ENCODE measurements at regions not wholly inside any gene's neighbourhood (a gene's known extent, or its start where the extent isn't known, plus 50 kb on each side); places are given as distances from the start of the nearest gene placed in this dataset.

DNA sequence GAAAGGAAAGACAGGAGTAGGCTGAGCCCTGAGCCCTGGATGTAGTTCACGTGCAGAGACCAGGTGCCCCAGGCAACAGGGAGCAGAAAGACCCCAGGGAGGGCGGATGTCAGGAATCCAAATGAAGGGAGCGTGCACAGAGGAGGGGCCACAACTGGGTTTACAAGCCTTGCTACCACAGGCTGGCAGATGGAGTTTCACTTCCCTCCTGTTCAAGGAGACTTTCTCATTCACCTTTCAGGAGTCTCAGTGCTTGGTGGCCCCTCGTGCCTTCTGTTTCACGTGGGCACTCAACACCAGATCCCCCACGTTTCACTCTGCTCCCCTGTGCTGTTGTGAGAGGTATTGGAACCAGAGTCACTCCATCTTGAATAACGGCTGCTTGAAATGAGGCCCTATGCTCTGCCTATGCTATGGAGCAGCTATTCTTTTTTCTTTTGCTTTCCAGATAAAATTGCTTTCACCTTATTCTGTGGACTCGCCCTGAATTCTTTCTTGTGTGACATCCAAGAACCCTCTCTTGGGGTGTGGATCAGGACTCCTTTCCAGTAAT is 601.4 kb upstream of the IGFBP3 start (continued):
- TF ChIP-seq, protein P1, sequence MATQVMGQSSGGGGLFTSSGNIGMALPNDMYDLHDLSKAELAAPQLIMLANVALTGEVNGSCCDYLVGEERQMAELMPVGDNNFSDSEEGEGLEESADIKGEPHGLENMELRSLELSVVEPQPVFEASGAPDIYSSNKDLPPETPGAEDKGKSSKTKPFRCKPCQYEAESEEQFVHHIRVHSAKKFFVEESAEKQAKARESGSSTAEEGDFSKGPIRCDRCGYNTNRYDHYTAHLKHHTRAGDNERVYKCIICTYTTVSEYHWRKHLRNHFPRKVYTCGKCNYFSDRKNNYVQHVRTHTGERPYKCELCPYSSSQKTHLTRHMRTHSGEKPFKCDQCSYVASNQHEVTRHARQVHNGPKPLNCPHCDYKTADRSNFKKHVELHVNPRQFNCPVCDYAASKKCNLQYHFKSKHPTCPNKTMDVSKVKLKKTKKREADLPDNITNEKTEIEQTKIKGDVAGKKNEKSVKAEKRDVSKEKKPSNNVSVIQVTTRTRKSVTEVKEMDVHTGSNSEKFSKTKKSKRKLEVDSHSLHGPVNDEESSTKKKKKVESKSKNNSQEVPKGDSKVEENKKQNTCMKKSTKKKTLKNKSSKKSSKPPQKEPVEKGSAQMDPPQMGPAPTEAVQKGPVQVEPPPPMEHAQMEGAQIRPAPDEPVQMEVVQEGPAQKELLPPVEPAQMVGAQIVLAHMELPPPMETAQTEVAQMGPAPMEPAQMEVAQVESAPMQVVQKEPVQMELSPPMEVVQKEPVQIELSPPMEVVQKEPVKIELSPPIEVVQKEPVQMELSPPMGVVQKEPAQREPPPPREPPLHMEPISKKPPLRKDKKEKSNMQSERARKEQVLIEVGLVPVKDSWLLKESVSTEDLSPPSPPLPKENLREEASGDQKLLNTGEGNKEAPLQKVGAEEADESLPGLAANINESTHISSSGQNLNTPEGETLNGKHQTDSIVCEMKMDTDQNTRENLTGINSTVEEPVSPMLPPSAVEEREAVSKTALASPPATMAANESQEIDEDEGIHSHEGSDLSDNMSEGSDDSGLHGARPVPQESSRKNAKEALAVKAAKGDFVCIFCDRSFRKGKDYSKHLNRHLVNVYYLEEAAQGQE (IDR thresholded peaks at IDR 0.05; ENCODE audit: low read depth, low read length) = no peak
- TF ChIP-seq ZZZ3 (IDR thresholded peaks at IDR 0.05; ENCODE audit: control insufficient read depth, insufficient read length, low read depth) (no peak), ZBED1 (IDR thresholded peaks at IDR 0.05; ENCODE audit: borderline replicate concordance) (no peak), POLR2A (IDR thresholded peaks at IDR 0.05; ENCODE audit: low read depth, low read length) (no peak), ZNF384 (IDR thresholded peaks at IDR 0.05; ENCODE audit: borderline replicate concordance, low read depth, low read length) (no peak), SPI1 (IDR thresholded peaks at IDR 0.05; ENCODE audit: borderline replicate concordance, insufficient read depth, low read depth, low read length) (peak; percentile 80), EGR1 (IDR thresholded peaks at IDR 0.05; ENCODE audit: borderline replicate concordance in 1 of 2, low read depth in 2 of 2, low read length in 2 of 2) (no peak), ZSCAN29 (IDR thresholded peaks at IDR 0.05) (no peak), DPF2 (IDR thresholded peaks at IDR 0.05) (0 out of 2 replicates have a peak, but pooled peaks have one; percentile 25), CREM (IDR thresholded peaks at IDR 0.05; ENCODE audit: low read depth) (no peak), WRNIP1 (IDR thresholded peaks at IDR 0.05; ENCODE audit: borderline replicate concordance, low read depth, low read length) (no peak), ESRRA (IDR thresholded peaks at IDR 0.05; ENCODE audit: low read length) (no peak), IKZF1 (conservative IDR thresholded peaks at IDR 0.05) (peak; percentile 43), ZNF207 (IDR thresholded peaks at IDR 0.05; ENCODE audit: borderline replicate concordance) (no peak), GATAD2B (conservative IDR thresholded peaks at IDR 0.05; ENCODE audit: low read depth) (peak; percentile 64; the same call in 1 of the 2 replicates)
- TF ChIP-seq, protein P2, sequence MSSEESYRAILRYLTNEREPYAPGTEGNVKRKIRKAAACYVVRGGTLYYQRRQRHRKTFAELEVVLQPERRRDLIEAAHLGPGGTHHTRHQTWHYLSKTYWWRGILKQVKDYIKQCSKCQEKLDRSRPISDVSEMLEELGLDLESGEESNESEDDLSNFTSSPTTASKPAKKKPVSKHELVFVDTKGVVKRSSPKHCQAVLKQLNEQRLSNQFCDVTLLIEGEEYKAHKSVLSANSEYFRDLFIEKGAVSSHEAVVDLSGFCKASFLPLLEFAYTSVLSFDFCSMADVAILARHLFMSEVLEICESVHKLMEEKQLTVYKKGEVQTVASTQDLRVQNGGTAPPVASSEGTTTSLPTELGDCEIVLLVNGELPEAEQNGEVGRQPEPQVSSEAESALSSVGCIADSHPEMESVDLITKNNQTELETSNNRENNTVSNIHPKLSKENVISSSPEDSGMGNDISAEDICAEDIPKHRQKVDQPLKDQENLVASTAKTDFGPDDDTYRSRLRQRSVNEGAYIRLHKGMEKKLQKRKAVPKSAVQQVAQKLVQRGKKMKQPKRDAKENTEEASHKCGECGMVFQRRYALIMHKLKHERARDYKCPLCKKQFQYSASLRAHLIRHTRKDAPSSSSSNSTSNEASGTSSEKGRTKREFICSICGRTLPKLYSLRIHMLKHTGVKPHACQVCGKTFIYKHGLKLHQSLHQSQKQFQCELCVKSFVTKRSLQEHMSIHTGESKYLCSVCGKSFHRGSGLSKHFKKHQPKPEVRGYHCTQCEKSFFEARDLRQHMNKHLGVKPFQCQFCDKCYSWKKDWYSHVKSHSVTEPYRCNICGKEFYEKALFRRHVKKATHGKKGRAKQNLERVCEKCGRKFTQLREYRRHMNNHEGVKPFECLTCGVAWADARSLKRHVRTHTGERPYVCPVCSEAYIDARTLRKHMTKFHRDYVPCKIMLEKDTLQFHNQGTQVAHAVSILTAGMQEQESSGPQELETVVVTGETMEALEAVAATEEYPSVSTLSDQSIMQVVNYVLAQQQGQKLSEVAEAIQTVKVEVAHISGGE (CRISPR knock-in tag; IDR thresholded peaks at IDR 0.05) = no peak
- TF ChIP-seq, protein P3, sequence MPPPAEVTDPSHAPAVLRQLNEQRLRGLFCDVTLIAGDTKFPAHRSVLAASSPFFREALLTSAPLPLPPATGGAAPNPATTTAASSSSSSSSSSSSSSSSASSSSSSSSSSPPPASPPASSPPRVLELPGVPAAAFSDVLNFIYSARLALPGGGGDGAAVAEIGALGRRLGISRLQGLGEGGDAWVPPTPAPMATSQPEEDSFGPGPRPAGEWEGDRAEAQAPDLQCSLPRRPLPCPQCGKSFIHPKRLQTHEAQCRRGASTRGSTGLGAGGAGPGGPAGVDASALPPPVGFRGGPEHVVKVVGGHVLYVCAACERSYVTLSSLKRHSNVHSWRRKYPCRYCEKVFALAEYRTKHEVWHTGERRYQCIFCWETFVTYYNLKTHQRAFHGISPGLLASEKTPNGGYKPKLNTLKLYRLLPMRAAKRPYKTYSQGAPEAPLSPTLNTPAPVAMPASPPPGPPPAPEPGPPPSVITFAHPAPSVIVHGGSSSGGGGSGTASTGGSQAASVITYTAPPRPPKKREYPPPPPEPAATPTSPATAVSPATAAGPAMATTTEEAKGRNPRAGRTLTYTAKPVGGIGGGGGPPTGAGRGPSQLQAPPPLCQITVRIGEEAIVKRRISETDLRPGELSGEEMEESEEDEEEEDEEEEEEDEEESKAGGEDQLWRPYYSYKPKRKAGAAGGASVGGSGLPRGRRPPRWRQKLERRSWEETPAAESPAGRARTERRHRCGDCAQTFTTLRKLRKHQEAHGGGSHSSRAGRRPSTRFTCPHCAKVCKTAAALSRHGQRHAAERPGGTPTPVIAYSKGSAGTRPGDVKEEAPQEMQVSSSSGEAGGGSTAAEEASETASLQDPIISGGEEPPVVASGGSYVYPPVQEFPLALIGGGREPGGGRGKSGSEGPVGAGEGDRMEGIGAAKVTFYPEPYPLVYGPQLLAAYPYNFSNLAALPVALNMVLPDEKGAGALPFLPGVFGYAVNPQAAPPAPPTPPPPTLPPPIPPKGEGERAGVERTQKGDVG (CRISPR knock-in tag; IDR thresholded peaks at IDR 0.05) = 0 out of 2 replicates have a peak, but pooled peaks have one; percentile 42
